DND-41 (cell line): ENCODE measurements at regions not wholly inside any gene's neighbourhood (a gene's known extent, or its start where the extent isn't known, plus 50 kb on each side); places are given as distances from the start of the nearest gene placed in this dataset.

Experiments used
- EZH2 ChIP-seq: IDR thresholded peaks from 3 replicates; pipeline ENCODE4 v1.6.1; 2012; ENCODE audit warnings: borderline replicate concordance, low read depth, mild to moderate bottlenecking, moderate library complexity, low read length, inconsistent platforms; ENCODE audit not compliant: severe bottlenecking
- TF ChIP-seq, protein P1 (sequence below): IDR thresholded peaks from 2 replicates; pipeline ENCODE4 v1.5.1; 2012; ENCODE audit warnings: borderline replicate concordance, low read length, moderate library complexity, mild to moderate bottlenecking; ENCODE audit not compliant: poor library complexity, severe bottlenecking; ENCODE audit errors: extremely low read depth

DNA sequence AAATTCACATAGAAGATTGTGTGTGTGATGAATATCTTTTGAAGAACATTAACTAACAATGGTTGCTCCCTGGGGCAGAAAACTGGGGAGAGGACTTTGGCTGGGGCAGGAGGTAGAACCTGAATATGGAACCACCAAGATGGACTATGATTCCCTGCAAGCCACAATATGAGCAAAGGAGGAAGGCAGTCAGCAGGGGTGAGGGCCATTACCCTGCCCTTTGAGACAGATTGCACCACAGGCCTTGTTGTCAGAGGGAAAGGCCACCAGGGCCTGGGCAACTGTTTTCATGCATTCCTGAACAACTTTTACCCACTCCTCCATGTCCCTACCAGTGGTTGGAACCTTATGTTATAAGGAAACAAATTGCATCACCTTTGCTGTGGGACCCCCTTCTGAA is 670.1 kb upstream of the POM121L12 start:
- TF ChIP-seq, protein P1, sequence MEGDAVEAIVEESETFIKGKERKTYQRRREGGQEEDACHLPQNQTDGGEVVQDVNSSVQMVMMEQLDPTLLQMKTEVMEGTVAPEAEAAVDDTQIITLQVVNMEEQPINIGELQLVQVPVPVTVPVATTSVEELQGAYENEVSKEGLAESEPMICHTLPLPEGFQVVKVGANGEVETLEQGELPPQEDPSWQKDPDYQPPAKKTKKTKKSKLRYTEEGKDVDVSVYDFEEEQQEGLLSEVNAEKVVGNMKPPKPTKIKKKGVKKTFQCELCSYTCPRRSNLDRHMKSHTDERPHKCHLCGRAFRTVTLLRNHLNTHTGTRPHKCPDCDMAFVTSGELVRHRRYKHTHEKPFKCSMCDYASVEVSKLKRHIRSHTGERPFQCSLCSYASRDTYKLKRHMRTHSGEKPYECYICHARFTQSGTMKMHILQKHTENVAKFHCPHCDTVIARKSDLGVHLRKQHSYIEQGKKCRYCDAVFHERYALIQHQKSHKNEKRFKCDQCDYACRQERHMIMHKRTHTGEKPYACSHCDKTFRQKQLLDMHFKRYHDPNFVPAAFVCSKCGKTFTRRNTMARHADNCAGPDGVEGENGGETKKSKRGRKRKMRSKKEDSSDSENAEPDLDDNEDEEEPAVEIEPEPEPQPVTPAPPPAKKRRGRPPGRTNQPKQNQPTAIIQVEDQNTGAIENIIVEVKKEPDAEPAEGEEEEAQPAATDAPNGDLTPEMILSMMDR = no peak
- no peak for TF ChIP-seq EZH2
